ENCODE measurements at regions not wholly inside any gene's neighbourhood (a gene's known extent, or its start where the extent isn't known, plus 50 kb on each side); places are given as distances from the start of the nearest gene placed in this dataset.
A peak's percentile ranks its signal among the peaks of the same experiment; 100 is the strongest.

- Histone ChIP-seq H3K36me3 (ENCODE audit: control insufficient read depth, insufficient read depth, low read length) (no peaks in the 10 kb centered on the region), H3K4me3 (ENCODE audit: low read depth, low read length) (no peak overlapping the region), H3K27me3 (ENCODE audit: control insufficient read depth, insufficient read depth, low read length) (no peaks in the 10 kb centered on the region)
- TF ChIP-seq CTCF (IDR thresholded peaks at IDR 0.05; ENCODE audit: insufficient read depth, low read length, severe bottlenecking): no peak
- DNase-seq (ENCODE audit: low read depth): no peak
- FAIRE-seq: no peak
Observed at GRCh38 chr4:37540486-37540885, 145.7 kb downstream of the RELL1 start.

GRCh38 chr4:37538931-37539330, 147.2 kb downstream of the RELL1 start:
- DNase-seq (ENCODE audit: low read depth) (no peak), FAIRE-seq (no peak)
- Histone ChIP-seq H3K4me3 (ENCODE audit: low read depth, low read length) (no peak overlapping the region), H3K36me3 (ENCODE audit: control insufficient read depth, insufficient read depth, low read length) (no peaks in the 10 kb centered on the region), H3K27me3 (ENCODE audit: control insufficient read depth, insufficient read depth, low read length) (no peaks in the 10 kb centered on the region)
- TF ChIP-seq CTCF (IDR thresholded peaks at IDR 0.05; ENCODE audit: insufficient read depth, low read length, severe bottlenecking): no peak

- peak; percentile 15 for DNase-seq (ENCODE audit: low read depth)
- FAIRE-seq: no peak
- TF ChIP-seq CTCF (IDR thresholded peaks at IDR 0.05; ENCODE audit: insufficient read depth, low read length, severe bottlenecking): no peak
- Histone ChIP-seq H3K36me3 (ENCODE audit: control insufficient read depth, insufficient read depth, low read length) (no peaks in the 10 kb centered on the region), H3K4me3 (ENCODE audit: low read depth, low read length) (no peak overlapping the region), H3K27me3 (ENCODE audit: control insufficient read depth, insufficient read depth, low read length) (no peaks in the 10 kb centered on the region)
Observed at GRCh38 chr4:37537484-37537883, 148.7 kb downstream of the RELL1 start.

GRCh38 chr4:37535872-37536271, 150.3 kb downstream of the RELL1 start:
- no peak for TF ChIP-seq CTCF (IDR thresholded peaks at IDR 0.05; ENCODE audit: insufficient read depth, low read length, severe bottlenecking)
- Histone ChIP-seq H3K27me3 (ENCODE audit: control insufficient read depth, insufficient read depth, low read length) (no peaks in the 10 kb centered on the region), H3K36me3 (ENCODE audit: control insufficient read depth, insufficient read depth, low read length) (no peaks in the 10 kb centered on the region), H3K4me3 (ENCODE audit: low read depth, low read length) (no peak overlapping the region)
- peak; percentile 87 for DNase-seq (ENCODE audit: low read depth)
- FAIRE-seq: no peak

- DNase-seq (ENCODE audit: low read depth) (peak; percentile 78), FAIRE-seq (no peak)
Observed at GRCh38 chr4:37533286-37534033, 152.7 kb downstream of the RELL1 start.

More at GRCh38 chr4:37533286-37534033, 152.7 kb downstream of the RELL1 start:
- Histone ChIP-seq H3K27me3 (ENCODE audit: control insufficient read depth, insufficient read depth, low read length) (no peaks in the 10 kb centered on the region), H3K4me3 (ENCODE audit: low read depth, low read length) (no peak overlapping the region), H3K36me3 (ENCODE audit: control insufficient read depth, insufficient read depth, low read length) (no peaks in the 10 kb centered on the region)
- no peak for TF ChIP-seq CTCF (IDR thresholded peaks at IDR 0.05; ENCODE audit: insufficient read depth, low read length, severe bottlenecking)
